BLaER1 (cell line): ENCODE measurements at regions not wholly inside any gene's neighbourhood (a gene's known extent, or its start where the extent isn't known, plus 50 kb on each side); places are given as distances from the start of the nearest gene placed in this dataset.
"Not testable (repeated sequence)": the region's sequence is repeated elsewhere in the genome, so short reads cannot be mapped to it uniquely, and the experiment has no call there.

Source experiments
- H3K27ac ChIP-seq: shearing (Covaris generic); formaldehyde crosslinking; 2 replicates; pipeline ENCODE4 v1.8.1; 2022
- H3K27me3 ChIP-seq: shearing (Covaris generic); formaldehyde crosslinking; 2 replicates; pipeline ENCODE4 v1.8.1; 2022
- H3K36me3 ChIP-seq: shearing (Covaris generic); formaldehyde crosslinking; 2 replicates; pipeline ENCODE4 v1.8.1; 2022
- H3K4me1 ChIP-seq: shearing (Covaris generic); formaldehyde crosslinking; 2 replicates; pipeline ENCODE4 v1.8.1; 2022
- H3K4me2 ChIP-seq: shearing (Covaris generic); formaldehyde crosslinking; 2 replicates; pipeline ENCODE4 v1.8.1; 2022
- H3K4me3 ChIP-seq: shearing (Covaris generic); formaldehyde crosslinking; 2 replicates; pipeline ENCODE4 v1.8.1; 2022
- H3K9ac ChIP-seq: shearing (Covaris generic); formaldehyde crosslinking; 2 replicates; pipeline ENCODE4 v1.8.1; 2022
- H3K9me3 ChIP-seq: shearing (Covaris generic); formaldehyde crosslinking; 2 replicates; pipeline ENCODE4 v1.8.1; 2022
- H4K20me1 ChIP-seq: shearing (Covaris generic); formaldehyde crosslinking; 2 replicates; pipeline ENCODE4 v1.8.1; 2022
- Cebpa-rat ChIP-seq: shearing (Covaris generic); IDR thresholded peaks from 2 replicates; pipeline ENCODE4 v1.8.1; 2022

DNA sequence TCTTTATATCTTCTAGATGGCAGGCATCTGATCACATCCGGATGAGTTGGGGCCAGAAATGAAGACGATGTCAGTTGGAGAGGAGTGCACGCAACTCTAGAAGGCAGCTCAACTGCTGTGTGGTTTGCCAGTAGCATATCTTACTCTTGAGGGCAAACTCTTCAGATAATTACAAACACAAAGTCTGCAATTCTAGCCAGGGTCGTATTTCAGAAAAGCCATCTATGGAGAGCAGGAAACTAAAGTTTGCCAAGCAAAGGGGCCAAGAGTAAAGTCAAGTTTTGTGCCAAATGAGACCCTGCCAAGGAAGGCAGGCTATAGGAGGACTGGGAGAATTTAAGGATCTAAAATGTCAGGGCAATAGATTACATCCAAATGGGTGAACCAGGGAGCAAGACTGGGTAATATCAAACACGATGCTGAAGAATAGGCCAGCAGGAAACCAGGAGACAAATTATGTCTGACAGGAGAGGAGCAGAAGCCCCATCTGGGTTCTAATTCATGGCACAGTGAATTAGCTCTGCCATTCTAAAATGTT, 312.5 kb upstream of the SEMA3C start:
- TF ChIP-seq Cebpa-rat = no peak
- no peak overlapping the region for H3K27ac ChIP-seq

DNA sequence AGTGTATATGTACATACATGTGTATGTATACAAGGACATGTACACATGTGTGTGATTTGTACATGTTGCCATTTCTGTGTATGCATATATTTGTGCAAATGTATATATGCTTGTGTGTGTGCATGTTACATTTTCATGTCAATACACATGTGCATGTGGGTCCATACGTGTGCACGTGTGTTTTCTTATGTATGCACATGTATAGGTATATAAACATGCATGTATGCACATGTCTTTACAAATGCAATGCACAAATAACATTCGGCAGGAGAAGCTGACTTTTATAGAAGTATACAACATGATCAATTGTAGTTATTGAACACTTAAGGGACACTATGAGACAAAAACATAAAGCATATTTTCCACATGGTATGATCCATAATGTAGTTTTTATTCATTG, 307.4 kb upstream of the SEMA3C start:
- no peak for TF ChIP-seq Cebpa-rat
- Histone ChIP-seq H3K27me3 (no peaks in the 10 kb centered on the region), H3K4me3 (no peak overlapping the region), H3K9me3 (peaks cover 15% of the 10 kb centered on the region), H3K4me2 (no peak overlapping the region), H3K27ac (no peak overlapping the region), H3K9ac (no peak overlapping the region), H3K36me3 (no peaks in the 10 kb centered on the region), H4K20me1 (no peaks in the 10 kb centered on the region), H3K4me1 (no peaks in the 10 kb centered on the region)

More for the DNA sequence above, 312.5 kb upstream of the SEMA3C start:
- Histone ChIP-seq H3K9me3 (no peaks in the 10 kb centered on the region), H3K36me3 (no peaks in the 10 kb centered on the region), H3K4me3 (no peak overlapping the region), H3K27me3 (no peaks in the 10 kb centered on the region), H3K4me2 (no peak overlapping the region), H3K9ac (no peak overlapping the region), H4K20me1 (no peaks in the 10 kb centered on the region), H3K4me1 (no peaks in the 10 kb centered on the region)

DNA sequence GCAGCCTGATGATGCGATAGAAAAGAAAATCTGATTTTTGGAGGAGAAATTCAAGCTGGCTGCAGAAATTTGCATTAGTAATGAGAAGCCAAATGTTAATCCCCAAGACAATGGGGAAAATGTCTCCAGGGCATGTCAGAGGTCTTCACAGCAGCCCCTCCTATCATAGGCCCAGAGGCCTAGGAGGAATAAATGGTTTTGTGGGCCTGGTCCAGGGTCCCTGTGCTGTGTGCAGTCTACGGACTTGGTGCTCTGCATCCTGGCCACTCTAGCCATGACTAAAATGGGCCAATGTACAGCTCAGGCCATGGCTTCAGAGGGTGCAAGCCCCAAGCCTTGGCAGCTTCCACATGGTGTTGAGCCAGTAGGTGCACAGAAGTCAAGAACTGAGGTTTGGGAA, 303.8 kb upstream of the SEMA3C start:
- not testable (repeated sequence) for H4K20me1 ChIP-seq, H3K4me2 ChIP-seq, H3K27me3 ChIP-seq, H3K36me3 ChIP-seq, H3K4me1 ChIP-seq, H3K27ac ChIP-seq, H3K9ac ChIP-seq, H3K4me3 ChIP-seq
- peaks cover 15% of the 10 kb centered on the region for H3K9me3 ChIP-seq

DNA sequence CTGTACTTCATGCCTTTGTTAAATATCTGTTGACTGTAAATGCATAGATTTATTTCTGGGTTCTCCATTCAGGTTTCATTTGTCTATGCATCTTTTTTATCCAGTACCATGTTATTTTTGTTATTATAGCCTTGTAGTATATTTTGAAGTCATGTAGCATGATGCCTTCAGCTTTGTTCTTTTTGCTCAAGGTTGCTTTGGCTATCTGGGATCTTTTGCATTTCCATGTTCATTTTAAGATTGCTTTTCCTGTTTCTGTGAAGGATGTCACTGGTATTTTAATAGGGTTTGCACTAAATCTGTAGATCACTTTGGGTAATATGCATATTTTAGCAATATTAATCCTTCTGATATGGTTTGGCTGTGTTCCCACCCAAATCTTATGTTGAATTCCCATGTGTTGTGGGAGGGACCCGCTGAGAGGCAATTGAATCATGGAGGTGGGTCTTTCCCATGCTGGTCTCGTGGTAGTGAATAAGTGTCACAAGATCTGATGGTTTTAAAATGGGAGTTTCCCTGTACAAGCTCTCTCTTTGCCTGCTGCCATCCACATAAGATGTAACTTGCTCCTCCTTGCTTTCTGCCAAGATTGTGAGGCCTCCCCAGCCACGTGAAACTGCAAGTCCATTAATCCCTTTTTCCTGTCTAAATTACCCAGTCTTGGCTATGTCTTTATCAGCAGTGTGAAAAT, 302.8 kb upstream of the SEMA3C start:
- TF ChIP-seq Cebpa-rat = no peak
- H3K9ac ChIP-seq = no peak overlapping the region
- no peak overlapping the region for H3K4me3 ChIP-seq
- no peak overlapping the region for H3K27ac ChIP-seq
- no peaks in the 10 kb centered on the region for H3K36me3 ChIP-seq
- no peaks in the 10 kb centered on the region for H4K20me1 ChIP-seq
- H3K27me3 ChIP-seq = no peaks in the 10 kb centered on the region
- H3K4me2 ChIP-seq = no peak overlapping the region
- H3K9me3 ChIP-seq = peaks cover 15% of the 10 kb centered on the region
- H3K4me1 ChIP-seq = no peaks in the 10 kb centered on the region

DNA sequence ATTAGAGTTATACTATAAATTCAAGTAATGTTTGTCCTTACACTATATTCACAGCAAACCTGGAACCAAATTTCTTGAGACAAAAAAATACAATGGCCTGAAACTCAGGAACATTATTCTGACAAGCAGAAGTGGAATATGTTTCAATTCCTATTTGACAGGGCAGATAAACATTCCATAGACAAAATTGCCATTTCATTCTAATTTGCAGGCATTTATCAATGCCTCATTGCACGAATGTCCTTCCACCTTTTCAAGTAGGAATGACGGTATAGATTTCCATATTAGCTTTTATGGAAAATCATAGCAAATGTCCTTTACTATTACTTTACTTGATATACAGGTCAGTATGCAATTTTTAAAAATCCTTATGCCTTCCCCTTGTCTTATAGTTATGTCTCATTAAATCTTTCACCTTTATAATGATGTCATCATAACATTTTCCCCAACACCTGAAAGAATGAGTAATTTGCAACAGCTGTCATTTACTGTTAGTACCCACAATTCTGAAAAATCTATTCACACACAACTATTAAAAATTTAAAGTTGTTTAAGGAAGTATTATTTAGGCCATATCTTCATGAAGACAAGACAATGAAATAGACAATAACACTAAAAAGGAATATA, 299.7 kb upstream of the SEMA3C start:
- H3K9ac ChIP-seq = no peak overlapping the region
- no peaks in the 10 kb centered on the region for H4K20me1 ChIP-seq
- H3K36me3 ChIP-seq = no peaks in the 10 kb centered on the region
- no peak overlapping the region for H3K4me3 ChIP-seq
- TF ChIP-seq Cebpa-rat = no peak
- no peak overlapping the region for H3K27ac ChIP-seq
- H3K4me1 ChIP-seq = no peaks in the 10 kb centered on the region
- H3K27me3 ChIP-seq = no peaks in the 10 kb centered on the region
- peaks cover 11% of the 10 kb centered on the region for H3K9me3 ChIP-seq
- H3K4me2 ChIP-seq = no peak overlapping the region

DNA sequence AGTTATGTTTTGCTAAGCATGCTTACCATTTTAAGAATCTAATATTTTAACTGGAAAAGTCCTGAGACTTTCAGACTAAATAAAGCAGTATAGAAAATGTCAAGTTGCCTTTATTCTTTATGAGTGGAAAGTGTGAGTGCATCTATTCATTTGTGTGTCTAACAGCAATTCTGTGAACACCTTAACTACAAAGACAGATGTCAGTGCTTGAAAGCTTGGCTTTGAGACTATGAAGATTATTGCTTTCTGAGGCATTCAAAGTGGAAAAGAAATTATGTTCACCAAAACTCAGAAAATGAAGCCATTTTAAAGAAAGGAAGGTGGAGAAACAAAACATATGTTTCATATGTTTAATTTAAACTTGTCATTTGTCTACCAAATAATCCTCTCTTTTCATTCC, 294.5 kb upstream of the SEMA3C start:
- Histone ChIP-seq H3K9ac (no peak overlapping the region), H3K4me3 (no peak overlapping the region), H3K4me2 (no peak overlapping the region), H3K4me1 (no peaks in the 10 kb centered on the region), H3K9me3 (no peaks in the 10 kb centered on the region), H3K27ac (no peak overlapping the region), H3K27me3 (no peaks in the 10 kb centered on the region), H3K36me3 (no peaks in the 10 kb centered on the region), H4K20me1 (no peaks in the 10 kb centered on the region)
- TF ChIP-seq Cebpa-rat = no peak

DNA sequence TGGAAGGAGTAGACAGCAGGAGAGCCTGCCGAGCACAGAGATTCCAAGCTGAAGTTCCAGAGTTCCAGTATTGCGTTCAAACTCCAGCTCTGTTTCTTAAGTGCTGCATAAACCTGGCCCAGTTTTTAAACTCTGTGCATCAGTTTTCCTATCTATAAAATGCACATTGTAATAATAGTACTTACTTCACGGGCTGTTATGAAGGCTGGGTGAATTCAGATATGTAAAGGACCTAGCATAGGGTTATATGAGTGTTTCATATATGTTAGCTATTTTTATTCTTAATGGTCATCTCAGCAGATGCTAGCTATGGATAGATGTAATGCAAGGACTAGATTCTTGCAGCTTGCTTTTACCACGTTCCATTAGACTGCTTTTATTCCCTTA, 293.1 kb upstream of the SEMA3C start:
- Histone ChIP-seq H3K36me3 (no peaks in the 10 kb centered on the region), H3K4me3 (no peak overlapping the region), H3K9me3 (no peaks in the 10 kb centered on the region), H4K20me1 (no peaks in the 10 kb centered on the region), H3K9ac (no peak overlapping the region), H3K4me1 (no peaks in the 10 kb centered on the region), H3K27ac (no peak overlapping the region), H3K27me3 (no peaks in the 10 kb centered on the region), H3K4me2 (no peak overlapping the region)
- no peak for TF ChIP-seq Cebpa-rat

DNA sequence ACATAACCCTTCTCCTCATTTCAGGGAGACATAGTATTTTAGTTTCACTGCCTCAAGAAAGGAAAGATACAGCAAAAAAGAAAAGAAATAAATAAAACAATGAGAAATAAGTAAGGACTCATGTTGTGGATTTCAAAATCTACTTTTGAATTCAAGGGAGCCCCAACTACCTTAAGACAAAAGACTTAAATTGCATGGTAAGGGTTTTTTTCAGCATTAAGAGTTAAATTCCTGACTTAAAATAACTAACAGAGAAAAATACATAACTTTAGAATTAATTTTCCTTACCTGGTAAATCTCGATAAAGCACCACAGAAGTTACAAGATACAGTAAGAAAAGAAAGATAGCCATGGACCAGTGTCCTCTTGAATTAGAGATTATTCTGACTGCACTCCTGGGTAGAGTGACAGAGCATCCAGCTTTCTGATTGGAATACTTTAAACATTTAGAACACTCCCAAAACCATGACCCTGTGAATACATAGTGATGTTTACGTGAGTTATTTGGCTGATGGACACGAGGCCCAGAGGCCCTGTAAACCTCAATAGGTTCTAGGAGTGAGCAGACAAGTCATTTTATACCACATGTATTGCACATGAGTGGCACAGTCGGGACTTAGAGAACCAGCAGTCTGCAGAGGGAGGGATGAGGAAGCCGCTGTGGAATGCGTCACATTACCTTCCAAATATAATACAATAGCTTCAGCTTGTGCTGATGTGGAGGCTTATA, 292.5 kb upstream of the SEMA3C start:
- Histone ChIP-seq H3K4me3 (no peak overlapping the region), H3K27me3 (no peaks in the 10 kb centered on the region), H3K4me2 (no peak overlapping the region), H3K9me3 (no peaks in the 10 kb centered on the region), H3K9ac (no peak overlapping the region), H3K36me3 (no peaks in the 10 kb centered on the region), H3K4me1 (no peaks in the 10 kb centered on the region), H3K27ac (no peak overlapping the region), H4K20me1 (no peaks in the 10 kb centered on the region)
- TF ChIP-seq Cebpa-rat = no peak

DNA sequence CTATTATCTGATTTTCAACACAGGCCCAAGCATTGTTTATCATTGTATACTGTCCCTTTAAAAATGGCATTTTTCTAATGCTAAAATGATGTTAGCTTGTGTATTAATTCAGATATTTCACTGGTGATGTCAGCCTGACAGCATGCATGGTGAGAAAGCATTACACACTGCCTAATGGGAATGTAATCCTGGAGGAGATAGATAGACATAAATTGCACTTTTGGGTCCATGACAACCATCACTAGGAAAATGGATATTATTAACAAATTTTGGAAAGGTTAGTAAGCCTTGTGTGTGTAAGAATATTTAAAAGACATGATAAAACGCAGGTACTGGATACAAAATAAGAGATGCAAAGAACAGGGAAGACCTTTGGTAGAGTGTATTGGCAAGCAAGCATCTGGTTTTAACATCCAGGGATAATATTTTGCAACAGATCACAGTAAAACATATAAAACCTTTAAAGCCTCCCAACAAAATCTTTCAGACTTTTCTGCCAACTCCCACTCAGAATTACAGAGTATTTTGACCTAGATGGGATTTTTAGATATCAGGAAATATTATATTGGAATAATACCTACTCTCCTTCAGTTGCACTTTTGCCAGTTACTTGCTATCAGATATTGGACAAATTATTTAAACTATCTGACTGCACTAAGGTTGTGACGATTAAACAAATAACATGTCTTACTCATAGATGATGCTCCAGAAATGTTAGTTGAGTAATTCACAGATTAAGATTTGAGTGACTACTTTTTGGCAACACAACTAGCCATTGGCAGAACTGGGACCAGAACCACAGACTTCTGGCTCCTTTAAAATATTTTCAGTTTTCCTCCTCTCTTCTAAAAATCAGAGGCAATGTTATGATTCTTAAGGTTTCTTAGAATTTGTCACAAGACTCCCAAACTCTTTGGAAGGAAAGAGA, 291.6 kb upstream of the SEMA3C start:
- H4K20me1 ChIP-seq = no peaks in the 10 kb centered on the region
- TF ChIP-seq Cebpa-rat = no peak
- H3K9ac ChIP-seq = no peak overlapping the region
- no peak overlapping the region for H3K4me3 ChIP-seq
- no peak overlapping the region for H3K27ac ChIP-seq
- H3K27me3 ChIP-seq = no peaks in the 10 kb centered on the region
- no peak overlapping the region for H3K4me2 ChIP-seq
- H3K9me3 ChIP-seq = no peaks in the 10 kb centered on the region
- H3K4me1 ChIP-seq = no peaks in the 10 kb centered on the region
- no peaks in the 10 kb centered on the region for H3K36me3 ChIP-seq
